ENCODE measurements at regions not wholly inside any gene's neighbourhood (a gene's known extent, or its start where the extent isn't known, plus 50 kb on each side); places are given as distances from the start of the nearest gene placed in this dataset.
A peak's percentile ranks its signal among the peaks of the same experiment; 100 is the strongest.

- no peak for DNase-seq
These were observed 234.5 kb downstream of the PAX3 start for GRCh38 chr2:222064286-222064685.

- no peak for DNase-seq
These were observed 239.9 kb downstream of the PAX3 start for GRCh38 chr2:222058819-222059445.

GRCh38 chr2:222057347-222058073 lies 241.3 kb downstream of the PAX3 start:
- DNase-seq: no peak

GRCh38 chr2:222055328-222055727 lies 243.5 kb downstream of the PAX3 start:
- no peak for DNase-seq

GRCh38 chr2:222054813-222055212 lies 244.0 kb downstream of the PAX3 start:
- DNase-seq: no peak

- no peak for DNase-seq
These were observed 245.8 kb downstream of the PAX3 start for GRCh38 chr2:222052934-222053367.

GRCh38 chr2:222050981-222051380 lies 247.8 kb downstream of the PAX3 start:
- DNase-seq: no peak

GRCh38 chr2:222049946-222050345 lies 248.9 kb downstream of the PAX3 start:
- no peak for DNase-seq

- DNase-seq: no peak
These were observed 254.9 kb downstream of the PAX3 start for GRCh38 chr2:222043897-222044296.

- DNase-seq: no peak
These were observed 256.1 kb downstream of the PAX3 start for GRCh38 chr2:222042666-222043065.

GRCh38 chr2:222040333-222040732 lies 258.5 kb downstream of the PAX3 start:
- DNase-seq: no peak

- DNase-seq: no peak
These were observed 259.0 kb downstream of the PAX3 start for GRCh38 chr2:222039821-222040220.

GRCh38 chr2:222038067-222038802 lies 260.6 kb downstream of the PAX3 start:
- no peak for DNase-seq

- DNase-seq: no peak
These were observed 261.6 kb downstream of the PAX3 start for GRCh38 chr2:222037211-222037610.

- DNase-seq: no peak
These were observed 264.7 kb downstream of the PAX3 start for GRCh38 chr2:222034058-222034457.

GRCh38 chr2:222033541-222033940 lies 265.3 kb downstream of the PAX3 start:
- DNase-seq: no peak

GRCh38 chr2:222025881-222026271 lies 272.9 kb downstream of the PAX3 start:
- no peak for DNase-seq

GRCh38 chr2:222024932-222025880 lies 273.6 kb downstream of the PAX3 start:
- peak in 2 of 56 donors; percentile 1 to 11 for DNase-seq

- DNase-seq: no peak
These were observed 281.4 kb downstream of the PAX3 start for GRCh38 chr2:222017252-222017850.

GRCh38 chr2:222013889-222014288 lies 284.9 kb downstream of the PAX3 start:
- no peak for DNase-seq

- no peak for DNase-seq
These were observed 298.5 kb downstream of the PAX3 start for GRCh38 chr2:222000326-222000725.

All from amygdala (tissue), 56 donors.